H1 (cell line): ENCODE measurements at regions not wholly inside any gene's neighbourhood (a gene's known extent, or its start where the extent isn't known, plus 50 kb on each side); places are given as distances from the start of the nearest gene placed in this dataset.

Experiments
- CTCF ChIA-PET: fragments of 300-600 bp; sonication (Branson Sonifier 250); formaldehyde crosslinking; loops from one replicate; lab custom pipeline; 2021; ENCODE audit not compliant: partially characterized antibody; lab: Charles Lee
- POLR2A ChIA-PET: fragments of 300-600 bp; sonication (Branson Sonifier 250); formaldehyde crosslinking; loops from one replicate; lab custom pipeline; 2021; ENCODE audit warnings: inconsistent platforms; ENCODE audit not compliant: partially characterized antibody; lab: Charles Lee
- DNase-seq, 2 experiments: peaks; one replicate each; pipeline versions ENCODE4 v3.0.0 to v3.0.0-alpha.2; 2010 to 2022; ENCODE audit warnings: low spot score in 2 of 2, low read depth in 1 of 2, mixed read lengths in 1 of 2
- FAIRE-seq: peaks from 2 replicates; lab custom pipeline; 2011; peaks lifted over from hg19 to GRCh38; lab: Jason Lieb, UNC
- H2AFZ ChIP-seq: 2 replicates; pipeline ENCODE4 v1.8.1; 2012; ENCODE audit warnings: low read length, inconsistent platforms
- H2AK5ac ChIP-seq: 2 replicates; pipeline ENCODE4 v1.6.1; 2013; ENCODE audit warnings: low read depth, low read length
- H2BK120ac ChIP-seq: replicated peaks from 2 replicates; pipeline ENCODE3; 2013; ENCODE audit warnings: low read depth, low read length, inconsistent platforms
- H2BK12ac ChIP-seq: 2 replicates; pipeline ENCODE4 v1.6.1; 2013; ENCODE audit warnings: low read depth, low read length
- H2BK15ac ChIP-seq: 2 replicates; pipeline ENCODE4 v1.6.1; 2013; ENCODE audit warnings: low read length
- H2BK20ac ChIP-seq: 2 replicates; pipeline ENCODE4 v1.6.1; 2013; ENCODE audit warnings: low read length
- H2BK5ac ChIP-seq: 2 replicates; pipeline ENCODE4 v1.6.1; 2013; ENCODE audit warnings: low read depth, low read length
- H3K14ac ChIP-seq: 2 replicates; pipeline ENCODE4 v1.6.1; 2013; ENCODE audit warnings: inconsistent platforms; ENCODE audit not compliant: insufficient read length
- H3K18ac ChIP-seq: 2 replicates; pipeline ENCODE4 v1.6.1; 2013; ENCODE audit warnings: low read length; ENCODE audit errors: extremely low read depth
- H3K23ac ChIP-seq: 2 replicates; pipeline ENCODE4 v1.6.1; 2013; ENCODE audit warnings: inconsistent platforms; ENCODE audit not compliant: insufficient read length
- H3K23me2 ChIP-seq: 2 replicates; pipeline ENCODE4 v1.6.1; 2013; ENCODE audit warnings: low read depth, low read length
- H3K27ac ChIP-seq: 2 replicates; pipeline ENCODE4 v1.6.1; 2011; ENCODE audit warnings: low read depth, low read length, inconsistent platforms
- H3K27me3 ChIP-seq, 4 experiments: replicated peaks in 1 of 4; 1 replicate in 1 of 4; 2 replicates in 3 of 4; pipeline versions ENCODE4 v1.6.1 to v1.8.1; 2011 to 2013; ENCODE audit warnings: low read length in 3 of 4, mild to moderate bottlenecking in 3 of 4, inconsistent platforms in 2 of 4, mixed read lengths in 2 of 4, moderate library complexity in 1 of 4; ENCODE audit not compliant: control insufficient read depth in 3 of 4, insufficient read depth in 3 of 4; ENCODE audit errors: extremely low read depth in 1 of 4
- H3K36me3 ChIP-seq, 4 experiments: 2 replicates each; pipeline versions ENCODE4 v1.6.1 to v1.8.1; 2011 to 2013; ENCODE audit warnings: mild to moderate bottlenecking in 4 of 4, low read length in 3 of 4, moderate library complexity in 2 of 4, control low read depth in 1 of 4, inconsistent platforms in 1 of 4; ENCODE audit not compliant: insufficient read depth in 4 of 4, control insufficient read depth in 2 of 4
- H3K4ac ChIP-seq: replicated peaks from 2 replicates; pipeline ENCODE3; 2013; ENCODE audit warnings: low read length, low read depth, mixed read lengths, inconsistent platforms; ENCODE audit not compliant: insufficient read length
- H3K4me1 ChIP-seq, 4 experiments: replicated peaks in 1 of 4; 1 replicate in 1 of 4; 2 replicates in 3 of 4; pipeline versions ENCODE4 v1.6.1 to v1.8.1; 2011 to 2013; ENCODE audit warnings: low read length in 3 of 4, inconsistent platforms in 2 of 4, mixed read lengths in 1 of 4; ENCODE audit not compliant: insufficient read depth in 4 of 4, control insufficient read depth in 3 of 4
- H3K4me2 ChIP-seq, 2 experiments: 2 replicates each; pipeline versions ENCODE4 v1.6.1 to v1.8.1; 2011 to 2013; ENCODE audit warnings: low read depth in 2 of 2, low read length in 2 of 2, control low read depth in 1 of 2, inconsistent platforms in 1 of 2, mild to moderate bottlenecking in 1 of 2; ENCODE audit not compliant: insufficient read depth in 1 of 2
- H3K4me3 ChIP-seq, 4 experiments: fragments of 200-600, 300-600 bp in 1 of 4; sonication (generic), shearing (Covaris generic), sonication (Bioruptor Twin) in 1 of 4; 2 replicates each; pipeline versions ENCODE4 v1.5.1 to v1.8.1; 2011 to 2016; ENCODE audit warnings: low read length in 4 of 4, low read depth in 3 of 4, control low read depth in 2 of 4, inconsistent platforms in 2 of 4, mild to moderate bottlenecking in 2 of 4, mixed read lengths in 1 of 4, moderate library complexity in 1 of 4; ENCODE audit not compliant: insufficient read depth in 2 of 4; ENCODE audit errors: extremely low read depth in 1 of 4
- H3K56ac ChIP-seq: replicated peaks from 2 replicates; pipeline ENCODE3; 2013; ENCODE audit warnings: low read depth, mild to moderate bottlenecking, mixed read lengths, low read length, inconsistent platforms; ENCODE audit not compliant: insufficient read length
- H3K79me1 ChIP-seq: 2 replicates; pipeline ENCODE4 v1.6.1; 2013; ENCODE audit warnings: low read depth, low read length, control low read depth
- H3K79me2 ChIP-seq, 2 experiments: 2 replicates each; pipeline versions ENCODE4 v1.6.1 to v1.8.1; 2012 to 2013; ENCODE audit warnings: low read length in 2 of 2, mild to moderate bottlenecking in 2 of 2, inconsistent platforms in 1 of 2; ENCODE audit not compliant: insufficient read depth in 2 of 2, control insufficient read depth in 1 of 2
- H3K9ac ChIP-seq, 4 experiments: replicated peaks in 1 of 4; 1 replicate in 1 of 4; 2 replicates in 3 of 4; pipeline versions ENCODE4 v1.6.1 to v1.8.1; 2011 to 2013; ENCODE audit warnings: low read depth in 3 of 4, low read length in 3 of 4, control low read depth in 2 of 4, mild to moderate bottlenecking in 2 of 4, moderate library complexity in 2 of 4, inconsistent platforms in 1 of 4; ENCODE audit errors: extremely low read depth in 1 of 4
- H3K9me3 ChIP-seq, 2 experiments: 2 replicates each; pipeline versions ENCODE4 v1.6.1 to v1.8.1; 2012 to 2013; ENCODE audit warnings: mild to moderate bottlenecking in 2 of 2, moderate library complexity in 2 of 2, control low read depth in 1 of 2, inconsistent platforms in 1 of 2, low read depth in 1 of 2, low read length in 1 of 2, mixed read lengths in 1 of 2; ENCODE audit not compliant: insufficient read depth in 2 of 2
- H4K20me1 ChIP-seq, 2 experiments: replicated peaks in 1 of 2; 2 replicates each; pipeline versions ENCODE3 to v1.8.1; 2011 to 2013; ENCODE audit warnings: inconsistent platforms in 2 of 2, low read length in 2 of 2, mild to moderate bottlenecking in 1 of 2; ENCODE audit not compliant: insufficient read depth in 2 of 2, control insufficient read depth in 1 of 2
- H4K5ac ChIP-seq: 2 replicates; pipeline ENCODE4 v1.6.1; 2013; ENCODE audit warnings: low read length, low read depth, mixed read lengths, inconsistent platforms; ENCODE audit not compliant: insufficient read length
- H4K8ac ChIP-seq: 2 replicates; pipeline ENCODE4 v1.8.0; 2013; ENCODE audit warnings: mild to moderate bottlenecking, moderate library complexity, low read length, inconsistent platforms; ENCODE audit not compliant: insufficient read depth; ENCODE audit errors: extremely low read depth
- H4K91ac ChIP-seq: replicated peaks from 2 replicates; pipeline ENCODE3; 2013; ENCODE audit warnings: low read length, mixed read lengths, inconsistent platforms; ENCODE audit not compliant: insufficient read length
- TEAD4 ChIP-seq: IDR thresholded peaks from 2 replicates; pipeline ENCODE4 v1.6.1; 2012; ENCODE audit warnings: low read depth, low read length, inconsistent platforms, mixed read lengths
- YY1 ChIP-seq: IDR thresholded peaks from 2 replicates; pipeline ENCODE4 v1.6.1; 2011; ENCODE audit warnings: low read depth, mild to moderate bottlenecking, low read length
- WGBS, 2 experiments: shearing (Covaris generic) in 1 of 2; methylation state at CpG; one replicate each; pipeline versions ENCODE4 v1.1.6 to v1.1.7; 2013 to 2015; ENCODE audit warnings: low lambda C conversion rate in 2 of 2, mixed read lengths in 2 of 2, inconsistent platforms in 1 of 2, low coverage in 1 of 2, missing lambda C conversion rate in 1 of 2; ENCODE audit not compliant: insufficient replicate concordance in 2 of 2, insufficient coverage in 1 of 2, insufficient read length in 1 of 2; ENCODE audit errors: extremely low coverage in 1 of 2, missing lambda C conversion rate in 1 of 2; 5-methylcytosine and 5-hydroxymethylcytosine counted together

DNA sequence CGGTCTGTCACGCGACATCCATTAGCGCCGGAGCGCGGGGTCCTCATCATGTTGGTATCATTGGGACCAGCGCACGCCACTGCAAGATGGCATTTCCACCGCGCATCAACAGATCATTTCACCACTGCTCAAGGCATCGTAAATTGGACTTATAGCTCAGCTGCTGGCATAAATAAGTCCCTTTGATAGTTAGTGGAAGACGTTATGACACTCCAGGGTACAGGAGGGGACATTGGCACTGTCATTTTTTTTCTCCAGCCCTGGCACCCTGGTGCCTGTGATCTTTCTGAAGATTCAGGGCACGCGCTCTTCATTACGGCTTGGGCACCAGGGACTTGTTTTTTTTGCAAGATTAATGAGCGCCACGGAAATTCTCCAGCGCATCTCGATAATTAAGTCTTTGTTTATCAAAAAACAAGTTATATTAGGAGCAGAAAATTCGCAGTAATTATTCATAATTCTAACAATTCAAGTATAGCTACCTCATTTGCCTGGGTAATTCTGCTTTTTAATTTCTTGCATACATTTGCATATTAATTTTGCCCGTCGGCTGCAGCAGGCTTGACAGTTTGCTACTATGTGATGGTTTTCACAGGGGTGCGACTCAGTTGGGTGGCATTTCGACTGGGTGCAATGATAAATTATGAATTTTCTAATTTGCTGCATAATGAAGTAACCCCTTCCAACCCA, 167.7 kb downstream of the VRK1 start:
- Histone ChIP-seq H3K23ac (no peak overlapping the region), H4K20me1 (no peaks in the 10 kb centered on the region), H3K27ac (no peak overlapping the region), H3K4me3 (no peak overlapping the region), H2BK120ac (no peak overlapping the region), H3K27me3 (no peaks in the 10 kb centered on the region), H3K79me2 (no peaks in the 10 kb centered on the region), H2BK5ac (no peak overlapping the region), H3K9me3 (peaks cover 0 to 2% of the 10 kb centered on the region in 2 experiments; a peak in 1 of 4 replicates), H3K4me2 (no peak overlapping the region), H2BK15ac (no peak overlapping the region), H3K14ac (no peak overlapping the region), H3K4ac (no peak overlapping the region), H2AFZ (no peak overlapping the region), H2BK20ac (no peak overlapping the region), H3K23me2 (no peaks in the 10 kb centered on the region), H4K91ac (no peak overlapping the region), H3K18ac (no peak overlapping the region), H2BK12ac (no peak overlapping the region), H4K5ac (no peak overlapping the region), H3K4me1 (peaks cover 0 to 10% (median 2%) of the 10 kb centered on the region in 4 experiments; a peak in 4 of 7 replicates), H3K56ac (no peak overlapping the region), H4K8ac (no peak overlapping the region), H3K79me1 (no peaks in the 10 kb centered on the region), H2AK5ac (no peak overlapping the region), H3K36me3 (no peaks in the 10 kb centered on the region), H3K9ac (no peak overlapping the region)
- WGBS, 2 experiments, result 96% methylated on average over 25 of the region's 25 CpGs; no CpG with 5 or more reads in 1 of the 2 experiments
- POLR2A ChIA-PET, result no interaction called here
- DNase-seq, result no peak
- no peak for FAIRE-seq
- TF ChIP-seq TEAD4 (no peak), YY1 (no peak)
- CTCF ChIA-PET, result interaction anchor here (1.3 kb wide), 1 partner anchor 10 kb away, joined by 3 read pairs; no protein-coding TSS in a partner anchor
